IMR-90 (cell line): ENCODE measurements at regions not wholly inside any gene's neighbourhood (a gene's known extent, or its start where the extent isn't known, plus 50 kb on each side); places are given as distances from the start of the nearest gene placed in this dataset.

Source experiments
- ATAC-seq: fragments of 200-7000 bp; cut with Tn5 transposase; 2 replicates; pipeline ENCODE4 v1.9.1; 2020; ENCODE audit warnings: low read depth, mild to moderate bottlenecking, moderate library complexity
- BruUV-seq: library from RNA; stranded (reverse); fragments of 400-500 nt; replicated peaks from 2 replicates; lab custom pipeline; 2021; lab: Mats Ljungman, UMichigan
- CTCF ChIA-PET: fragments of 300-600 bp; formaldehyde crosslinking; extraction: SDS; loops from one replicate; lab custom pipeline; 2021; ENCODE audit warnings: antibody characterized with exemption; lab: Yijun Ruan, JAX
- POLR2A ChIA-PET: fragments of 300-600 bp; sonication (Branson Sonifier 250); formaldehyde crosslinking; loops from one replicate; lab custom pipeline; 2022; ENCODE audit warnings: antibody characterized with exemption; ENCODE audit not compliant: unreplicated experiment; lab: Charles Lee
- DNase-seq: peaks from one replicate; pipeline ENCODE4 v3.0.0; 2013
- H2AFZ ChIP-seq: replicated peaks from 2 replicates; pipeline ENCODE3; 2013; ENCODE audit warnings: low read length, mild to moderate bottlenecking; ENCODE audit not compliant: poor library complexity
- H2AK5ac ChIP-seq: 2 replicates; pipeline ENCODE4 v1.6.1; 2013; ENCODE audit warnings: low read depth, low read length, inconsistent platforms
- H2AK9ac ChIP-seq: replicated peaks from 2 replicates; pipeline ENCODE3; 2013; ENCODE audit warnings: mild to moderate bottlenecking, low read depth, low read length, moderate library complexity; ENCODE audit not compliant: poor library complexity
- H2BK120ac ChIP-seq: 2 replicates; pipeline ENCODE4 v1.6.1; 2013; ENCODE audit warnings: low read depth, low read length, inconsistent platforms
- H2BK15ac ChIP-seq: 3 replicates; pipeline ENCODE4 v1.6.1; 2013; ENCODE audit warnings: low read depth, low read length, inconsistent platforms
- H2BK20ac ChIP-seq: 2 replicates; pipeline ENCODE4 v1.6.1; 2013; ENCODE audit warnings: low read depth, mild to moderate bottlenecking, inconsistent platforms, low read length, moderate library complexity
- H2BK5ac ChIP-seq: 2 replicates; pipeline ENCODE4 v1.6.1; 2013; ENCODE audit warnings: mild to moderate bottlenecking, low read depth, low read length, inconsistent platforms; ENCODE audit not compliant: poor library complexity, severe bottlenecking
- H3K14ac ChIP-seq: replicated peaks from 2 replicates; pipeline ENCODE4 v1.6.1; 2013; ENCODE audit warnings: low read depth, low read length, inconsistent platforms
- H3K18ac ChIP-seq: 2 replicates; pipeline ENCODE4 v1.6.1; 2013; ENCODE audit warnings: low read depth, low read length, control low read depth
- H3K23ac ChIP-seq: 2 replicates; pipeline ENCODE4 v1.6.1; 2013; ENCODE audit warnings: low read depth, low read length, inconsistent platforms
- H3K27ac ChIP-seq: 2 replicates; pipeline ENCODE4 v1.5.1; 2013; ENCODE audit warnings: mild to moderate bottlenecking, control low read depth, low read length; ENCODE audit not compliant: insufficient read depth
- H3K27me3 ChIP-seq: 2 replicates; pipeline ENCODE4 v1.6.1; 2013; ENCODE audit warnings: low read length; ENCODE audit not compliant: control insufficient read depth, insufficient read depth
- H3K36me3 ChIP-seq: 2 replicates; pipeline ENCODE4 v1.6.1; 2013; ENCODE audit warnings: low read length, mixed read lengths; ENCODE audit not compliant: control insufficient read depth, insufficient read depth
- H3K4ac ChIP-seq: 2 replicates; pipeline ENCODE4 v1.6.1; 2013; ENCODE audit warnings: low read depth, low read length, inconsistent platforms
- H3K4me1 ChIP-seq: 2 replicates; pipeline ENCODE4 v1.6.1; 2013; ENCODE audit warnings: low read length, mixed read lengths; ENCODE audit not compliant: control insufficient read depth, insufficient read depth
- H3K4me2 ChIP-seq: 2 replicates; pipeline ENCODE4 v1.6.1; 2013; ENCODE audit warnings: low read depth, mild to moderate bottlenecking, control low read depth, low read length, moderate library complexity
- H3K4me3 ChIP-seq: 2 replicates; pipeline ENCODE4 v1.5.1; 2013; ENCODE audit warnings: low read depth, mild to moderate bottlenecking, control low read depth, low read length, moderate library complexity; ENCODE audit not compliant: insufficient read depth
- H3K56ac ChIP-seq: 2 replicates; pipeline ENCODE4 v1.6.1; 2013; ENCODE audit warnings: low read length, inconsistent platforms; ENCODE audit not compliant: insufficient read depth; ENCODE audit errors: extremely low read depth
- H3K79me1 ChIP-seq, 2 experiments: 2 replicates each; pipeline ENCODE4 v1.6.1; 2013; ENCODE audit warnings: low read length in 2 of 2, inconsistent platforms in 1 of 2, low read depth in 1 of 2
- H3K9ac ChIP-seq: 2 replicates; pipeline ENCODE4 v1.6.1; 2013; ENCODE audit warnings: low read depth, low read length, control low read depth
- H3K9me1 ChIP-seq: 2 replicates; pipeline ENCODE4 v1.6.1; 2013; ENCODE audit warnings: low read length, inconsistent platforms; ENCODE audit not compliant: insufficient read depth
- H3K9me3 ChIP-seq: 2 replicates; pipeline ENCODE4 v1.6.1; 2013; ENCODE audit warnings: low read length; ENCODE audit not compliant: control insufficient read depth, insufficient read depth
- H4K20me1 ChIP-seq: 2 replicates; pipeline ENCODE4 v1.6.1; 2013; ENCODE audit warnings: low read length, inconsistent platforms; ENCODE audit not compliant: insufficient read depth
- H4K5ac ChIP-seq: 2 replicates; pipeline ENCODE4 v1.6.1; 2013; ENCODE audit warnings: mild to moderate bottlenecking, low read depth, low read length, control low read depth
- H4K8ac ChIP-seq, 2 experiments: 2 replicates each; pipeline ENCODE4 v1.6.1; 2013; ENCODE audit warnings: low read depth in 2 of 2, low read length in 2 of 2, control low read depth in 1 of 2, inconsistent platforms in 1 of 2
- H4K91ac ChIP-seq: 2 replicates; pipeline ENCODE4 v1.6.1; 2013; ENCODE audit warnings: low read depth, low read length, inconsistent platforms; ENCODE audit not compliant: insufficient read depth
- CEBPB ChIP-seq: IDR thresholded peaks from 2 replicates; pipeline ENCODE4 v1.6.1; 2012; ENCODE audit warnings: low read depth, low read length, improper control_type of control experiment
- CHD1 ChIP-seq: IDR thresholded peaks from 2 replicates; pipeline ENCODE4 v1.6.1; 2012; ENCODE audit warnings: low read depth, low read length, improper control_type of control experiment
- FOS ChIP-seq: fragments of 150-350 bp; IDR thresholded peaks from 2 replicates; pipeline ENCODE4 v1.6.1; 2016; ENCODE audit warnings: low read depth, low read length
- MAZ ChIP-seq: IDR thresholded peaks from 2 replicates; pipeline ENCODE4 v1.6.1; 2012; ENCODE audit warnings: low read depth, mild to moderate bottlenecking, low read length, improper control_type of control experiment, moderate library complexity, borderline replicate concordance
- MXI1 ChIP-seq: IDR thresholded peaks from 2 replicates; pipeline ENCODE4 v1.6.1; 2012; ENCODE audit warnings: low read depth, mild to moderate bottlenecking, low read length, moderate library complexity, borderline replicate concordance
- POLR2A ChIP-seq: IDR thresholded peaks from 2 replicates; pipeline ENCODE4 v1.6.1; 2012; ENCODE audit warnings: mild to moderate bottlenecking, low read depth, low read length
- RAD21 ChIP-seq: IDR thresholded peaks from 2 replicates; pipeline ENCODE4 v1.6.1; 2012; ENCODE audit warnings: low read length, improper control_type of control experiment
- RCOR1 ChIP-seq: IDR thresholded peaks from 2 replicates; pipeline ENCODE4 v1.6.1; 2012; ENCODE audit warnings: mild to moderate bottlenecking, low read length, improper control_type of control experiment; ENCODE audit not compliant: insufficient replicate concordance
- RFX5 ChIP-seq: IDR thresholded peaks from 2 replicates; pipeline ENCODE4 v1.8.0; 2012; ENCODE audit warnings: low read depth, mild to moderate bottlenecking, low read length, moderate library complexity
- SMC3 ChIP-seq: fragments of 150-350 bp; IDR thresholded peaks from 2 replicates; pipeline ENCODE4 v1.6.1; 2016; ENCODE audit warnings: low read depth, mild to moderate bottlenecking, antibody characterized with exemption, low read length, moderate library complexity
- WGBS, 2 experiments: methylation state at CpG; one replicate each; pipeline versions ENCODE4 v1.1.5 to v1.1.7; 2013; ENCODE audit warnings: missing lambda C conversion rate in 2 of 2; ENCODE audit not compliant: insufficient read length in 1 of 2; ENCODE audit errors: extremely low coverage in 2 of 2; 5-methylcytosine and 5-hydroxymethylcytosine counted together
- dilution Hi-C: fragments of 300-500 bp; cut with HindIII; formaldehyde crosslinking; loops from one replicate; pipeline ENCODE4 v1.14.3; 2018; ENCODE audit warnings: low sequenced_read_pairs; ENCODE audit not compliant: unreplicated experiment
- in situ Hi-C: fragments of 300-500 bp; cut with MboI; formaldehyde crosslinking; loops from 3 replicates; pipeline ENCODE4 v1.14.3; 2019; ENCODE audit warnings: low sequenced_read_pairs, inconsistent platforms, mixed read lengths
- intact Hi-C: fragments of 100-400 bp; cut with micrococcal nuclease; formaldehyde crosslinking; loops from 2 replicates; pipeline ENCODE4 v1.10.0; 2022
- TF ChIP-seq, protein P1 (sequence below): fragments of 150-350 bp; IDR thresholded peaks from 2 replicates; pipeline ENCODE4 v1.6.1; 2017; ENCODE audit warnings: mild to moderate bottlenecking, antibody characterized with exemption, low read length, low read depth
- TF ChIP-seq, protein P2 (sequence below): fragments of 150-350 bp; IDR thresholded peaks from 2 replicates; pipeline ENCODE4 v1.6.1; 2016; ENCODE audit warnings: low read depth, mild to moderate bottlenecking, low read length, moderate library complexity, borderline replicate concordance

DNA sequence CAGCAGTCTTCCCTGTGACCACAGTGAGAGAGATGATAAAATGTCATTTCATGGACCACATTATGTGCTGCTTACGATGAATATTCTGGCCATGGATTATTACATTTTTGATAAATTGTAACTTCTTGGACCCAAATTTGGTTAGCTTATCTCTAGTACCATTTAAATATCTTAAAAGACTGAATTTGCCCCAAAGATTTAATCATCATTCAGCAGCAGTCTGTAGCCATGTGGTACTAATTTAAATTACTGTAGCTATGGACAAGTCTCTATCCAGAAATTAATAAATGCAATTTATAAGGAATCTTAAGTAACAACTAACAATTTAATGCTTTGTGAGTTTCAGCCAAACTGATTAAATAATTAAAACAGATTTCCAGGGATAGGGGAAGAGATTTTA is 644.9 kb upstream of the FANCL start:
- WGBS, 2 experiments = no CpG with 5 or more reads among the region's 1 CpG
- in situ Hi-C loops = no loop called here
- BruUV-seq = no TSS peak
- intact Hi-C loops = no loop called here
- no peak overlapping the region for H3K23ac ChIP-seq
- no peak overlapping the region for H3K14ac ChIP-seq
- no peaks in the 10 kb centered on the region for H3K79me1 ChIP-seq
- CTCF ChIA-PET = interaction anchor here (1.6 kb wide), 1 partner anchor 14 kb away, joined by 3 read pairs; no protein-coding TSS in a partner anchor
- no peak overlapping the region for H4K8ac ChIP-seq
- peaks cover 6% of the 10 kb centered on the region; the same call in 1 of the 2 replicates for H3K27me3 ChIP-seq
- H3K27ac ChIP-seq = no peak overlapping the region
- no peaks in the 10 kb centered on the region for H4K20me1 ChIP-seq
- DNase-seq = no peak
- no peak overlapping the region for H2AK9ac ChIP-seq
- ATAC-seq = no peak
- H4K91ac ChIP-seq = no peak overlapping the region
- no peaks in the 10 kb centered on the region for H3K36me3 ChIP-seq
- H2BK120ac ChIP-seq = no peak overlapping the region
- no peak overlapping the region for H3K4me3 ChIP-seq
- no peaks in the 10 kb centered on the region for H3K4me1 ChIP-seq
- no peak overlapping the region for H3K18ac ChIP-seq
- H2AFZ ChIP-seq = no peak overlapping the region
- no peak overlapping the region for H2BK20ac ChIP-seq
- no peak overlapping the region for H3K56ac ChIP-seq
- no peak overlapping the region for H3K4ac ChIP-seq
- no peak overlapping the region for H2BK15ac ChIP-seq
- H3K9ac ChIP-seq = no peak overlapping the region
- TF ChIP-seq RAD21 = no peak
- TF ChIP-seq CEBPB = no peak
- no peak for TF ChIP-seq CHD1
- TF ChIP-seq, protein P1, sequence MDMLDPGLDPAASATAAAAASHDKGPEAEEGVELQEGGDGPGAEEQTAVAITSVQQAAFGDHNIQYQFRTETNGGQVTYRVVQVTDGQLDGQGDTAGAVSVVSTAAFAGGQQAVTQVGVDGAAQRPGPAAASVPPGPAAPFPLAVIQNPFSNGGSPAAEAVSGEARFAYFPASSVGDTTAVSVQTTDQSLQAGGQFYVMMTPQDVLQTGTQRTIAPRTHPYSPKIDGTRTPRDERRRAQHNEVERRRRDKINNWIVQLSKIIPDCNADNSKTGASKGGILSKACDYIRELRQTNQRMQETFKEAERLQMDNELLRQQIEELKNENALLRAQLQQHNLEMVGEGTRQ = no peak
- no peak for TF ChIP-seq FOS
- TF ChIP-seq RCOR1 = no peak
- TF ChIP-seq, protein P2, sequence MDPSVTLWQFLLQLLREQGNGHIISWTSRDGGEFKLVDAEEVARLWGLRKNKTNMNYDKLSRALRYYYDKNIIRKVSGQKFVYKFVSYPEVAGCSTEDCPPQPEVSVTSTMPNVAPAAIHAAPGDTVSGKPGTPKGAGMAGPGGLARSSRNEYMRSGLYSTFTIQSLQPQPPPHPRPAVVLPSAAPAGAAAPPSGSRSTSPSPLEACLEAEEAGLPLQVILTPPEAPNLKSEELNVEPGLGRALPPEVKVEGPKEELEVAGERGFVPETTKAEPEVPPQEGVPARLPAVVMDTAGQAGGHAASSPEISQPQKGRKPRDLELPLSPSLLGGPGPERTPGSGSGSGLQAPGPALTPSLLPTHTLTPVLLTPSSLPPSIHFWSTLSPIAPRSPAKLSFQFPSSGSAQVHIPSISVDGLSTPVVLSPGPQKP = no peak
- TF ChIP-seq POLR2A = no peak
- no peak for TF ChIP-seq RFX5
- no peak for TF ChIP-seq MXI1
- no peak for TF ChIP-seq SMC3
- TF ChIP-seq MAZ = no peak
- H3K9me3 ChIP-seq = no peaks in the 10 kb centered on the region
- H2BK5ac ChIP-seq = no peak overlapping the region
- POLR2A ChIA-PET = no interaction called here
- H3K9me1 ChIP-seq = no peaks in the 10 kb centered on the region
- H2AK5ac ChIP-seq = no peak overlapping the region
- dilution Hi-C loops = no loop called here
- H4K5ac ChIP-seq = no peak overlapping the region
- no peak overlapping the region for H3K4me2 ChIP-seq
